Endothelial cell (in vitro differentiated cells): ENCODE measurements at regions not wholly inside any gene's neighbourhood (a gene's known extent, or its start where the extent isn't known, plus 50 kb on each side); places are given as distances from the start of the nearest gene placed in this dataset.

Source experiments
- DNase-seq: peaks from one replicate; pipeline ENCODE4 v3.0.0; 2021; ENCODE audit warnings: low spot score
- H3K27ac Mint-ChIP-seq: one replicate; pipeline ENCODE4 v1.8.0; 2021; ENCODE audit warnings: mixed read lengths, inconsistent platforms; ENCODE audit not compliant: unreplicated experiment
- H3K27me3 Mint-ChIP-seq: one replicate; pipeline ENCODE4 v1.8.0; 2021; ENCODE audit warnings: mild to moderate bottlenecking, moderate library complexity, mixed read lengths, inconsistent platforms; ENCODE audit not compliant: unreplicated experiment
- H3K36me3 Mint-ChIP-seq: one replicate; pipeline ENCODE4 v1.8.0; 2021; ENCODE audit warnings: mild to moderate bottlenecking, low read depth, mixed read lengths, inconsistent platforms; ENCODE audit not compliant: unreplicated experiment
- H3K4me1 Mint-ChIP-seq: one replicate; pipeline ENCODE4 v1.8.0; 2021; ENCODE audit warnings: mild to moderate bottlenecking, mixed read lengths, inconsistent platforms; ENCODE audit not compliant: unreplicated experiment
- H3K4me3 Mint-ChIP-seq: one replicate; pipeline ENCODE4 v1.8.0; 2021; ENCODE audit warnings: mild to moderate bottlenecking, mixed read lengths, inconsistent platforms; ENCODE audit not compliant: unreplicated experiment
- H3K9me3 Mint-ChIP-seq: one replicate; pipeline ENCODE4 v1.8.0; 2021; ENCODE audit warnings: mixed read lengths, inconsistent platforms; ENCODE audit not compliant: unreplicated experiment
- TF ChIP-seq, protein P1 (sequence below): fragments of 200-600 bp; sonication (generic); IDR thresholded peaks from one replicate; pipeline ENCODE4 v1.5.0; 2021; ENCODE audit warnings: antibody characterized with exemption; ENCODE audit not compliant: unreplicated experiment

DNA sequence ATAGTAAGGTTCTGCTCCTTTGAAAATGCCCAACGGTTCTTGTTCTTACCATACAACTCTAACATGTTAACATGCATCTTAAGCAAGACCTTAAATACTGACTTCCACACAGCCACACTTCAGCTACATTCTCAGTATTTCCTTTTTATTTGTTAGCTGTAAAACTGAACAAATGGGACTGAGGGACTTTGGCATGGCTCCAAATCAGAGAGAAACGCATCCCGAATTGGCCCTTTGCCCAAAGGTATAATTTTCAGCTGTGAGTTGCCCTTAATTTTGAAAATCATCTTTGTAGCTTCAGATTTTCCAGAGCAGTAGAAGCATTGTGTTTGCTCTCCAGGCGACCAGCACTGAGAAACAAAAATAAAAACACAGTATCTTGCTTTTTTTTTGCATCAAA, 56.4 kb downstream of the NEUROD6 start:
- no peaks in the 10 kb centered on the region for H3K9me3 Mint-ChIP-seq
- no peaks in the 10 kb centered on the region for H3K27me3 Mint-ChIP-seq
- no peak overlapping the region for H3K27ac Mint-ChIP-seq
- H3K4me3 Mint-ChIP-seq = no peak overlapping the region
- H3K36me3 Mint-ChIP-seq = no peaks in the 10 kb centered on the region
- no peak for DNase-seq
- TF ChIP-seq, protein P1, sequence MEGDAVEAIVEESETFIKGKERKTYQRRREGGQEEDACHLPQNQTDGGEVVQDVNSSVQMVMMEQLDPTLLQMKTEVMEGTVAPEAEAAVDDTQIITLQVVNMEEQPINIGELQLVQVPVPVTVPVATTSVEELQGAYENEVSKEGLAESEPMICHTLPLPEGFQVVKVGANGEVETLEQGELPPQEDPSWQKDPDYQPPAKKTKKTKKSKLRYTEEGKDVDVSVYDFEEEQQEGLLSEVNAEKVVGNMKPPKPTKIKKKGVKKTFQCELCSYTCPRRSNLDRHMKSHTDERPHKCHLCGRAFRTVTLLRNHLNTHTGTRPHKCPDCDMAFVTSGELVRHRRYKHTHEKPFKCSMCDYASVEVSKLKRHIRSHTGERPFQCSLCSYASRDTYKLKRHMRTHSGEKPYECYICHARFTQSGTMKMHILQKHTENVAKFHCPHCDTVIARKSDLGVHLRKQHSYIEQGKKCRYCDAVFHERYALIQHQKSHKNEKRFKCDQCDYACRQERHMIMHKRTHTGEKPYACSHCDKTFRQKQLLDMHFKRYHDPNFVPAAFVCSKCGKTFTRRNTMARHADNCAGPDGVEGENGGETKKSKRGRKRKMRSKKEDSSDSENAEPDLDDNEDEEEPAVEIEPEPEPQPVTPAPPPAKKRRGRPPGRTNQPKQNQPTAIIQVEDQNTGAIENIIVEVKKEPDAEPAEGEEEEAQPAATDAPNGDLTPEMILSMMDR = no peak
- no peaks in the 10 kb centered on the region for H3K4me1 Mint-ChIP-seq

DNA sequence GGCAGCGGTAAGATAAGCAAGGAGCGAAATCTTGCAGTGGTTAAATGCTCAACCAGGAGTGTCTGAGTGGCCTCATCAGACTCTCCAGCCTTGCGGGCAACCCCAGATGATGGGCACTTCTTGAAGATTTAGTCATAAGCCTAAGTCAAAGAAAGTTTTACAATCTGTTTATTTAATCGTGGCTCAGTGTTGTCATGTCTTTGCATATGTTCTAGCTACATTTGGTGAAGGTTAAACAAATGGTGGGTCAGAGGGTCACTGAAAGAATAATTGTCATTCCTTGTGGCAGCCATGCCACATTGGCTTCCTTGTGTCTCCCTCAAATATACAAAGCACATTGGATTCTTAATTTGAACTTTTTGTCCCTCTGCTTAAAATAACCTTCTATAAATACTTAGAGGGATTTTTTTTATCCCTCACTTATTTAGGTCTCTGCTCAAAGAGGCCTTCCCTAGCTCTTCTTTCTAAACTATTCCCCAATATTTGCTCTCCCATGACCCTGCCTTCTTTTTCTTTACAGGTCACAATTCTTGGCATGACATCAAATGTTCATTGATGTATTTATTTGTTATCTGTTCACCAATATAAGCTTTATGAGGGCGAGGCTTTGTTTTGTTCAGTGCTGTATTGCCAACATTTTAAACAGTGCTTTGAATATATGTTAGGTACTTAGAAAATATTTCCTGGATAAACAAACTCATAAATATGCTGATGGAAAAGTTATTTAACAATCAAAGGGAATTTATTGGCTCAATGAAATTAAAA, 68.7 kb downstream of the NEUROD6 start:
- TF ChIP-seq, protein P1 = no peak
- Mint-ChIP-seq H3K27me3 (no peaks in the 10 kb centered on the region), H3K27ac (no peak overlapping the region), H3K36me3 (no peaks in the 10 kb centered on the region), H3K4me1 (no peaks in the 10 kb centered on the region), H3K4me3 (no peak overlapping the region), H3K9me3 (no peaks in the 10 kb centered on the region)
- DNase-seq = no peak

DNA sequence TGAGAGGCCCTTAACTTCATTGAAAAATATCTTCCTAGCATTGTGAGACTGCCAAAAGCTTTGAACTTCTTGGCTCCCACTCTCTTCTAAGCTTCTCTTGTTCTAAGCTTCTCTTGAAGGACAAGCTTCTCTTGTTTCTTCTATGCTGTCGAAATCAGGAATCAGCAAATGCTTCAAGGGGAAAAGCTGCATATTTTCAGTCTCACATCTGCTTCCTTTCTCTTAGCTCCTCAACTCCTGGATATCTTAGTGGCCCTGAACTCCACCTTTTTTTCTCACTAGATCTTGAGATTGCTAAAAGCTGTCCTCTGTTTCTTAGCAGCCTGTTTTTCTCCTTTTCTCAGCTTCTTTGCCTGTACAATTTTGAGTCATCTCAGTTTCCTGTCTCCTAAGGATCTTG, 73.0 kb downstream of the NEUROD6 start:
- H3K9me3 Mint-ChIP-seq = no peaks in the 10 kb centered on the region
- no peak for DNase-seq
- no peaks in the 10 kb centered on the region for H3K4me1 Mint-ChIP-seq
- H3K27ac Mint-ChIP-seq = no peak overlapping the region
- H3K4me3 Mint-ChIP-seq = no peak overlapping the region
- no peaks in the 10 kb centered on the region for H3K27me3 Mint-ChIP-seq
- TF ChIP-seq, protein P1 = no peak
- H3K36me3 Mint-ChIP-seq = no peaks in the 10 kb centered on the region

DNA sequence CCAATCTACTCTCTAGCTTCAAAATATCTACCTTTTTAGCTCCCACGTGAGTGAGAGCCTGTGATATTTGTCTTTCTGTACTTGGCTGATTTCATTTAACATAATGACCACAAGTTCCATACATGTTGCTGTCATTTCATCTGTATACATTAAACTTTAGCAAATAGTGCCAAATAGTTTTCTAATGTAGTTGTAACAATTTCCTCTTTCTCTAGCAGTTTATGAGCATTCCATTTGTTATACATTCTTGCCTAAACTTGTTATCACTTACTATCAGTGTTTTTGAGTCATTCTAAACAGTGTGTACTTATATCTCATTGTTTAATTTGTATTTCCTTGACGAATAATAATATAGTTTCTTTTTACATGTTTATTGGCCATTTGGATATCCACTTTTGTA, 77.2 kb downstream of the NEUROD6 start:
- Mint-ChIP-seq H3K27me3 (no peaks in the 10 kb centered on the region), H3K27ac (no peak overlapping the region), H3K9me3 (no peaks in the 10 kb centered on the region), H3K36me3 (no peaks in the 10 kb centered on the region), H3K4me3 (no peak overlapping the region), H3K4me1 (no peaks in the 10 kb centered on the region)
- DNase-seq = no peak
- TF ChIP-seq, protein P1 = no peak

DNA sequence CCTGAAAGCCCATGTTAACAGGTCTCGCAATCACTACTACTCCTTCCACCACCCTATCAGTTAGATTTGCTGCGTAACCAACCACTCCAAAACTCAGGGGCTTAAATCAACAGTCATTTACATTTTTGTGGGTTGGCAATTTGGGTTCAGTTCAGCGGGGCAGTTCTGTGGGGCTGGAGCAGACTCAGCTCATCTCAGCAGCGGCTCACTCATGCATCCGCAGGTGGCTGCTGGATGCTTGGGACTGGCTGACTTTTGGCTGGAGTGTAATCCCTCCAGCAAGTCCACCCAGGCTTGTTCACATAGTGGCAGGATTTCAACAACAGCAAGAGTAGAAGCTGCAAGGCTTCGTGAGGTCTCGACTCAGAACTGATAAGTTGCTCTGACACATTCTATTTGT, 79.2 kb downstream of the NEUROD6 start:
- DNase-seq = no peak
- Mint-ChIP-seq H3K4me3 (no peak overlapping the region), H3K27ac (no peak overlapping the region), H3K36me3 (no peaks in the 10 kb centered on the region), H3K27me3 (no peaks in the 10 kb centered on the region), H3K4me1 (no peaks in the 10 kb centered on the region), H3K9me3 (no peaks in the 10 kb centered on the region)
- TF ChIP-seq, protein P1 = no peak
